Astrocyte of the cerebellum (primary cell): ENCODE measurements at regions not wholly inside any gene's neighbourhood (a gene's known extent, or its start where the extent isn't known, plus 50 kb on each side); places are given as distances from the start of the nearest gene placed in this dataset.
"Not testable (repeated sequence)": the region's sequence is repeated elsewhere in the genome, so short reads cannot be mapped to it uniquely, and the experiment has no call there.

Experiments used
- DNase-seq: peaks from one replicate; pipeline ENCODE4 v3.0.0-alpha.2; 2011; ENCODE audit warnings: low read depth
- H3K4me3 ChIP-seq: 2 replicates; pipeline ENCODE4 v1.5.1; 2011; ENCODE audit warnings: mild to moderate bottlenecking, low read depth, low read length, moderate library complexity
- CTCF ChIP-seq: IDR thresholded peaks from 2 replicates; pipeline ENCODE4 v1.5.1; 2012; ENCODE audit warnings: low read length, low read depth, moderate library complexity, mild to moderate bottlenecking; ENCODE audit errors: missing control alignments
- in situ Hi-C: cut with HindIII; loops from 2 replicates; pipeline ENCODE4 v1.10.0; 2017; ENCODE audit warnings: low sequenced_read_pairs

DNA sequence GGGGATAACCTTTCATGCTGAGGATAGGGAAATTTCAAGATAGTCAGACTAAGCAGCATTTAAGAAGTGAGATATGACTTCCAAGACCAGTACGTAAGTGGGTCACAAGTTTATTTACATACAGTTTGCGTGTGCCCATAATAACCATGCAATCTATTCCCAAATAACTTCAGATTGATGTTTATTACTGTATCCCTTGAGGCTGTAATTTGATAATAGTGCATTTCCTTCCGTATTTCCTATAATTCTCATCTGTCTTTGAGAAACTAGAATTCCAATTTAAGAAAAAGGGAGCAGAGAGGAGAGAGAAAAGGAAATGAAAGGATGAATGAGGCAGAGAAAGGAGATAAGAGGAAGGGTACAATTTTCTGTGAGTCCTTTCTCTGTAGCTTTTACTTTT, 1073.1 kb downstream of the EPHA3 start:
- in situ Hi-C loops = no loop called here
- DNase-seq = no peak
- no peak for TF ChIP-seq CTCF
- H3K4me3 ChIP-seq = no peak overlapping the region

DNA sequence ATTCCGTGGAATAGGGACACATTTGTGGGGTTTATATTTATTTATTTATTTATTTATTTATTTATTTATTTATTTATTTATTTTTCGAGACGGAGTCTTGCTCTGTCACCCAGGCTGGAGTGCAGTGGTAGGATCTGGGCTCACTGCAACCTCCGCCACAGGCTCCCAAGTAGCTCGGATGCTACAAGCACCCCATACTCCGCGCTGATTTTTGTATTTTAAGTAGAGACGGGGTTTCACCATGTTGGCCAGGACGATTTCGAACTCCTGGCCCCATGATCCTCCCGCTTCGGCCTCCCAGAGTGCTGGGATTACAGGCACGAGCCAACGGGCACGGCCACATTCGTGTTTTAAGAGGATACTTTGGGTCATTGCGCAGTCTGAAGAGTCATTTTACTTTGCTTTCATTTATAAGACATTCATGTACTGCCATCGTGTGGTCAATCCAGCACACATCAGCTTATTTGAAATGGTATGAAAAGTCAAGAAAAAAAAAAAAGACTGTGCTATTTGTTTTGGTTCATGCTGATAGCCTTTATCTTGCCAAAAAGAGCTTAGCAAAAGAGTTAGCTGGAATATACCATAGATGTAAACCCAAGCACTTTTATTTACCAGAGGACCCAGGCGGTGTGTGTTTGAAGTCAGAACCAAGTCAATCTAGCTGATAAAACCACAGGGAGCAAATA, 1075.0 kb downstream of the EPHA3 start:
- in situ Hi-C loops, DNase-seq: not testable (repeated sequence)
- H3K4me3 ChIP-seq = peak overlapping the region; percentile 26
- TF ChIP-seq CTCF = peak; percentile 14

DNA sequence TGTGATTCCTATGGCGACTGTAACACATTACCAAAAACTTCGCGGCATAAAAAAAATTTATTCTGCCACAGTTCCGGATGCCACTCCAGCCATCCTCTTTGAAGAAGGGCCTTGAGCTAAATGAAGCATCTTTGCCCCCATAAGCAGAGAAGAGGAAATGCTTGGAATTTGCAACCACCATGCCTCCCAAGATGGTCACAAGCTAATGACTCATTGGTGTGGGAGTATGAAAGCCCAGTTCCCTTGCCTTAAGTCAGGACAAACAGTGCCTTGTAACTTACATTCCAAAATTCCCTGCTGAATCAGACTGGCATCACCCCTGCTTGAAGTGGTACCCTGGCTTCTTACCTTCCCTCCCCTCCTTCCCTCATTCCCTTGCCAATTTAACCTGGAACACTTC, 1077.4 kb downstream of the EPHA3 start:
- no peak for DNase-seq
- in situ Hi-C loops = no loop called here
- no peak overlapping the region for H3K4me3 ChIP-seq
- TF ChIP-seq CTCF = no peak

- DNase-seq, H3K4me3 ChIP-seq, in situ Hi-C loops: not testable (repeated sequence)
Observed at GRCh38 chr3:90197383-90197782, 1090.0 kb downstream of the EPHA3 start.

DNA sequence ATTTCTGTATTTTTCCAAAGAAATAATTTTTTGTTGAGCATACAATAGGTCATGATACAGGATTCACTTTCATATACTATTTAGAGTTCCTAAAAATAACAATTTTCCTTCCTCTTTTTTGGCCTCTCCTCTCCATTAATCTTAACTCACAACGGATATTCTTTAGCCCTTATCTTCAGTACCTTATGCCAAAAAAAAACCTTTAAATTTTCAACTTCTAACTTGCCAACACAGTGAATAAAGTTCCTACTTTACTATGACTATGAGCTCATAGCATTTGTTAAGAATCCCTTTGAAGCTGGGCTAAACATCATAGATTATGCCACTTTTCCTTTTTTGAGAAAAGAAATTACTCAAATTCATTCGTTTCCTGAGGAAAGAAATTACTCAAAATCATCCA, 1095.5 kb downstream of the EPHA3 start:
- in situ Hi-C loops, H3K4me3 ChIP-seq: not testable (repeated sequence)

DNA sequence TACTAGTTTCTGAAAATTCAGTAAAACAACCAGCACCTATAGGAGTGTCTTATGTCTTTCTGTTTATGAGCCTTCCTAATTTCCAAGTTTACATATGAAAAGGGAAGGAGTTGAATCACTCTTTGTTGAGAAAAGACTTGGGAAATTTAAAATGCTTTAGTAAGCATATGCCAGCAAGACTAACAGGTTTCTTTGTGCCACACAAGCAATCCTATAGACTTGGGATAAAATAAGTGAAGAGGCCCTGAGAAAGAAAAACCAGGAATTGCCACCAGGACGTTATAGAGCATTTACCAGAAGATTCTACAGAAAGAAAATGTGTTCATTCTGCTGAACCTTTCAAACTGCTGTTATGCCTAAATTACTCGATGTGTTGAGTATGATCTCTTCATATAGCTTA, 1099.1 kb downstream of the EPHA3 start:
- DNase-seq, in situ Hi-C loops, H3K4me3 ChIP-seq: not testable (repeated sequence)

More for the DNA sequence above, 1095.5 kb downstream of the EPHA3 start:
- DNase-seq = not testable (repeated sequence)

DNA sequence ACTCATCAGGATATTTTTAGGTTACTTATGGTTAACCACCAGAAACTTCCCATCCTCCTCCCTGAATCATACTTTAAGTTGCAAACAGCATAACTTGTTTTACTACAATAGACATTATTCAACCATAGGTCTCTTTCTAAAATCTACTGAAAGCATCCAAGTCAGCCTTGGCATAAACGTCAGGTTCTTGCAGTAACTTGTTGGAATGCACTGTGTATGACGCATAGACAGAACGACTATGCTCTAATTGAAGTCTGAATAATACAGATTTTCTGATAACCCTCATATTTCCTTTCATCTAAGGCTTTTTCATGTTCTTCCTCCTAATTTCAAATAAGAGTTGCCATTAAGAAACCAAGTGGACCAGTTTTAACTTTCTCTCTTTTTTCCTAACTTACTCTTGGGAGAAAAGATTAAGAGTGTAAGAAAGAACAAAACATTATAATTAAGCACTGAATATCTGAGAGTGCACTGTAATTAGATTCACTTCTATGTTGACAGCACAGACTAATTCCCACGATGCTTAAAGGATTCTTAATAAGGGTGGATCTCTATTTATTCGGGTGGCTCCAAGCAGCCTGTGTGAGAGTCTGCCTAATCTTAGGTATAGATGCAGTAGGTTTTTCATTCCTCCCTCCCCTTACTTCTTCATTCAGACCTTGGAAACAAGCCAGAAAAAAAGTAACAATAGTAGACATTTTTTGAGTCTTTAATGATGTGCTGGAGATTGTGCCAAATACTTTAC, 1100.1 kb downstream of the EPHA3 start:
- DNase-seq, H3K4me3 ChIP-seq, in situ Hi-C loops: not testable (repeated sequence)

DNA sequence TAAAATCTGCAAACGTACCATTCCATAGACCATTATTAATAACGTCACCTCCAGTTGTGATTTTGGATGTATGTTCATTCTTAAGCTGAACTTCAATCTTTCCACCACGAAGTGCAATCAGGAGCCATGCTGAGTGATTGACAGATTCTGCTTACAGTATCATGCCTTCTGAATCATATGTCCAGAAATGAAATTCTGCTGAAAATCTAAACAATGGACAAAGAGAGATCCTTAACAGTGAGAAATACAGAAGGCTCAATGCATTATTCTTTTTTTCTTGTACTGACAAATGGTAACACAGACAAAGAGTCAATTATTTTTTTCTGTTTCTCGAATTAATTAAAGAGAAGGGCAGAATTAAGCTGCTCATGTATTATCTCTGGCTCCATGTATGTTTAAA, 1114.5 kb downstream of the EPHA3 start:
- TF ChIP-seq CTCF = no peak
- DNase-seq = no peak
- H3K4me3 ChIP-seq = no peak overlapping the region
- in situ Hi-C loops = no loop called here
